Lung (tissue), 11 donors: ENCODE measurements at regions not wholly inside any gene's neighbourhood (a gene's known extent, or its start where the extent isn't known, plus 50 kb on each side); places are given as distances from the start of the nearest gene placed in this dataset.

Experiments used
- ATAC-seq: fragments of 200-7000 bp; cut with Tn5 transposase; one replicate; pipeline ENCODE4 v1.9.1; 2020; ENCODE audit warnings: moderate number of reproducible peaks; ENCODE audit not compliant: insufficient read depth, low FRiP score
- DNase-seq, 3 donors: peaks; one replicate each; pipeline ENCODE4 v3.0.0-alpha.2; 2013 to 2017
- H3K27ac ChIP-seq, 2 donors: one replicate each; pipeline ENCODE4 v1.5.1; 2013; ENCODE audit warnings: mild to moderate bottlenecking in 2 of 2, moderate library complexity in 2 of 2, control low read depth in 1 of 2, inconsistent platforms in 1 of 2, low read depth in 1 of 2, low read length in 1 of 2
- H3K27me3 ChIP-seq, 3 donors: one replicate each; pipeline ENCODE4 v1.5.1; 2013; ENCODE audit warnings: low read length in 2 of 3; ENCODE audit not compliant: control insufficient read depth in 3 of 3, insufficient read depth in 3 of 3
- H3K36me3 ChIP-seq, 4 donors: one replicate each; pipeline ENCODE4 v1.5.1; 2013; ENCODE audit warnings: low read length in 4 of 4, mild to moderate bottlenecking in 1 of 4, moderate library complexity in 1 of 4; ENCODE audit not compliant: control insufficient read depth in 4 of 4, insufficient read depth in 4 of 4
- H3K4me1 ChIP-seq, 5 donors: one replicate each; pipeline ENCODE4 v1.5.1; 2013; ENCODE audit warnings: low read length in 5 of 5, mild to moderate bottlenecking in 2 of 5, moderate library complexity in 1 of 5; ENCODE audit not compliant: control insufficient read depth in 5 of 5, insufficient read depth in 5 of 5
- H3K4me3 ChIP-seq: one replicate; pipeline ENCODE4 v1.5.1; 2013; ENCODE audit warnings: mild to moderate bottlenecking, control low read depth, moderate library complexity
- H3K9ac ChIP-seq, 2 donors: one replicate each; pipeline ENCODE4 v1.5.1; 2013; ENCODE audit warnings: low read length in 2 of 2, control low read depth in 1 of 2; ENCODE audit not compliant: insufficient read depth in 1 of 2
- H3K9me3 ChIP-seq, 4 donors: one replicate each; pipeline ENCODE4 v1.5.1; 2013; ENCODE audit warnings: low read length in 3 of 4, mild to moderate bottlenecking in 1 of 4, moderate library complexity in 1 of 4; ENCODE audit not compliant: control insufficient read depth in 4 of 4, insufficient read depth in 3 of 4
- CTCF ChIP-seq: IDR thresholded peaks from 2 replicates; pipeline ENCODE4 v1.5.1; 2012; ENCODE audit warnings: mild to moderate bottlenecking; ENCODE audit errors: control extremely low read depth, extremely low read depth
- WGBS, 2 donors: extraction: QIAGEN DNeasy Blood & Tissue Kit; methylation state at CpG; one replicate each; pipeline ENCODE4 v1.1.7; 2013; 5-methylcytosine and 5-hydroxymethylcytosine counted together
- donor health status: control.
- donor health status: control.
- donor health status: Bipolar disorder and iron deficiency.
- donor health status: healthy.
- donor health status: DM: yes; HTN: yes; CAD: no.

- WGBS, 2 donors: 87 to 90% methylated on average over 5 of the region's 5 CpGs
- H3K4me3 ChIP-seq: no peak overlapping the region
These were observed 53.0 kb downstream of the RASSF10 start for GRCh38 chr11:13062115-13062514.

GRCh38 chr11:13064593-13064992 is 55.5 kb downstream of the RASSF10 start:
- Histone ChIP-seq H3K9ac (no peak overlapping the region), H3K9me3 (peaks cover 0 to under 1% (median 0%) of the 10 kb centered on the region in 4 donors), H3K36me3 (no peaks in the 10 kb centered on the region), H3K27me3 (no peaks in the 10 kb centered on the region), H3K4me1 (peaks cover 0 to 8% (median 0%) of the 10 kb centered on the region in 5 donors), H3K27ac (no peak overlapping the region), H3K4me3 (no peak overlapping the region)
- no peak for DNase-seq
- 74 to 83% methylated on average over 3 of the region's 3 CpGs for WGBS, 2 donors
- no peak for TF ChIP-seq CTCF
- no peak for ATAC-seq

More at GRCh38 chr11:13062115-13062514, 53.0 kb downstream of the RASSF10 start:
- no peak for DNase-seq
- Histone ChIP-seq H3K27ac (no peak overlapping the region), H3K9ac (no peak overlapping the region), H3K9me3 (no peaks in the 10 kb centered on the region), H3K36me3 (no peaks in the 10 kb centered on the region), H3K27me3 (no peaks in the 10 kb centered on the region), H3K4me1 (peaks cover 0 to 8% (median 0%) of the 10 kb centered on the region in 5 donors)
- ATAC-seq: no peak
- no peak for TF ChIP-seq CTCF

- 80 to 86% methylated on average over 10 of the region's 10 CpGs for WGBS, 2 donors
- no peak for TF ChIP-seq CTCF
- Histone ChIP-seq H3K9ac (no peak overlapping the region), H3K27me3 (no peaks in the 10 kb centered on the region), H3K27ac (no peak overlapping the region), H3K36me3 (no peaks in the 10 kb centered on the region), H3K4me1 (peaks cover 0 to 8% (median 0%) of the 10 kb centered on the region in 5 donors), H3K4me3 (no peak overlapping the region), H3K9me3 (peaks cover 0 to 2% (median 0%) of the 10 kb centered on the region in 4 donors)
- DNase-seq (no peak), ATAC-seq (no peak)
These were observed 56.2 kb downstream of the RASSF10 start for GRCh38 chr11:13065200-13065787.

GRCh38 chr11:13068211-13068610 is 59.1 kb downstream of the RASSF10 start:
- Histone ChIP-seq H3K27ac (no peak overlapping the region), H3K36me3 (no peaks in the 10 kb centered on the region), H3K4me3 (no peak overlapping the region), H3K9ac (no peak overlapping the region), H3K9me3 (peaks cover 0 to 2% (median 0%) of the 10 kb centered on the region in 4 donors), H3K27me3 (no peaks in the 10 kb centered on the region), H3K4me1 (peaks cover 0 to 8% (median 0%) of the 10 kb centered on the region in 5 donors)
- ATAC-seq (no peak), DNase-seq (no peak)
- no peak for TF ChIP-seq CTCF
- WGBS, 2 donors: 71 to 73% methylated on average over 1 of the region's 1 CpG
